Activated T-helper 9 cell treated with anti-CD3 and anti-CD28 coated beads, Interleukin-2, amount 50 U/mL, for 16 hours (primary cell): ENCODE measurements at regions not wholly inside any gene's neighbourhood (a gene's known extent, or its start where the extent isn't known, plus 50 kb on each side); places are given as distances from the start of the nearest gene placed in this dataset.
"Not testable (repeated sequence)": the region's sequence is repeated elsewhere in the genome, so short reads cannot be mapped to it uniquely, and the experiment has no call there.

Experiments used
- DNase-seq: peaks from one replicate; pipeline ENCODE4 v3.0.0-alpha.2; 2020; ENCODE audit warnings: low read depth

DNA sequence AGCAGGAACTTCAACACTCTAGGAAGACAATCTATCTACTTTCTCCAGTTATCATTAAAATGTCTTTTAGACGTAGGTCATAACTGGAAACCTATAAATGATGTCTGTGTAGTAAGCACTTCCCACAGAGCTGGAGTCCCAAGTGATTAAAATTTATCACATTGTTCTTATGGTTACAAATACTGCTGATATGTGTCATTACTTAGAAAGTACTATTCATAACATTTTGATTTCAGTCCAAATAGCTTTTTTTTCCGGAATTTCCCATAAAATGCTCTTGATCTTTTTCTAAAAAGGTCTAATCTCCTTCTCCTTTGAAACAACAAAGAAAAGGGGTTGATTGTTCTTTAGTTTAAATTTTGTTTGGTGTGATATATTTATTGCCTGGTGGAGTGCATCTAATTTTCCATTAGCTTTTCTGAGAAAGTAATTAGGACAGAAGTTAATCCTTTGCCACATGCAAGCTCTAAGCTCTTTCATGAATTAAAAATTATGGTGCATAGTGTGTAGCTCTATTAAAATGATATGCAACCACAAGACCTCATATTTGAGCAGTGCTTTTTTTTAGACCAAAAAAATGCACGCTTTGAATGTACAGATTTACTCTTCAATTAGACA, 132.7 kb upstream of the TCF21 start:
- DNase-seq, result no peak

DNA sequence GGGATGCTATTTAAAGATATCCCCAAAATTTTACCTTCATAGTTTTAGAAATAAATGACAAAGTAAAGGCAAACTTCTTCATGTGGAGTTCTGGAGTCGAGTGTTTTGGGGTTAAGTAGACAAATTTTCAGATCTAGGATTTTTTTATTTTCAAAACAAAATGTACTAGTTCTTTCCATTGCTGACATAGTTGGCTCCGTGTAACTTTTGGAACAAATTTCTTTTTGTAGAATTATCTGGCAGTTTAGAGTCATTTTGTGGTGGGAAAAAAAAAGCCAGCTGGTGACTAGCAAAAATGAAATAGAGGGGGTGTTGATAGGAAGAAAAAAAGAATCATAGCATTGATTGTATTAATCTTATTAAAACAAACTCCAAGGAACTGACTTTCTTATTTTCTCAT, 131.6 kb upstream of the TCF21 start:
- no peak for DNase-seq

DNA sequence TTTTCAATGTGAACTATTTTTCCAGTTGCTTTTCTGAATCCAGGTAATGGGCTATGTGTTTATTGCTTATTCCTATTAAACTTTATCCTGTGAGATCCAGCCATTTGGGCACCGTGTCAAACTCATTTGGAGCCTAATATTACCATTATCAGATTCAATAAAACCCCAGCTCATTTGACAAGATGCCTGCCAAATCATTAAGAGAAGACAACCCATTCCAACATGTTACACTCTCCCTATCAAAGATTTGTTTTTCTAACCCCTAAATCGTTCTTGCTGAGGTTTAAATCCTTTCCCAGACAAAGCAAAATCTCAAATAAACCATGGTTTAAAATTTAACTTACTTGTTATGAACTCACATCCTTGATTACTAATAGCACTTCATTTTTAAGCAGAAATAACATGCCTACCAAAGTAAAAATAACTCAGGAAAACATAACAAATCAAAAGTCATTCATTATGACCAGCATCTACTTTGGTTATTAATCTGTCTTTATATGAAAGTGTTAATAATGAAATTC, 130.0 kb upstream of the TCF21 start:
- DNase-seq, result no peak

DNA sequence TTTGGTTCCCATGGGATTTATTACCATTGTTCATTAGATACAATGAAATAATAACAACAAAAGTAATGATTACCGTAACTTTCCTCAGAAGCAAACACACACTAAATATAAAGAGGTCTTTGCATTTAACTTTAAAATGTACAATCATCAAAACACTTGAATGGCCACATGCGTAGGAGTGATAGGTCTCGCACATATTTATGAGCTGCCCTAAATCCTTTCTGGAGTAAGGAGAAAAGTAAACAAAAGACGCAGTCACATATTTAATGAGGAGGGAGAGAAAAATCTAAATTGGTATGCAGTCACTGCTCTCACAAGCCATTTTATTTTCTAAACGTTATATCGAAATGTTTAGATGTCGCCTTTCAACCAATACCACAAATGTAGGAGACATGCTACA, 129.4 kb upstream of the TCF21 start:
- DNase-seq, result no peak

DNA sequence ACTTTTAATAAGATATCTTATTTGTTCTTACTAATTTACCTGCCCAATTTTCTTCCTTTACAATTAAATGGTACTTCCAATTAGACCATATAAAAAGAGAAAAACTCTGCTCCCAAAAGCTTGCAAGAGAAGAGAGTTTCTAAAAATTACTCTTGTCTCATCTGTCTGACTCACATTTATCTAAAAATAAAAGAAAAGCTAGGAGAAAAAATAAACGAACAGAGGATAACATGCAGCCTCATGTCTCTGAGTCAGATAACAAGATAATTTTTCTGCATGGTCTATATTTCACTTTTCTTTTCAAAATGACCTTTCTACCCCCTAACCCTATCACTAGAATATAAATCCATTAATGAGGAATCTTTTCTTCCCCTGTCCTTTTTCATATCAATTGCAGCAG, 127.2 kb upstream of the TCF21 start:
- DNase-seq, result no peak

DNA sequence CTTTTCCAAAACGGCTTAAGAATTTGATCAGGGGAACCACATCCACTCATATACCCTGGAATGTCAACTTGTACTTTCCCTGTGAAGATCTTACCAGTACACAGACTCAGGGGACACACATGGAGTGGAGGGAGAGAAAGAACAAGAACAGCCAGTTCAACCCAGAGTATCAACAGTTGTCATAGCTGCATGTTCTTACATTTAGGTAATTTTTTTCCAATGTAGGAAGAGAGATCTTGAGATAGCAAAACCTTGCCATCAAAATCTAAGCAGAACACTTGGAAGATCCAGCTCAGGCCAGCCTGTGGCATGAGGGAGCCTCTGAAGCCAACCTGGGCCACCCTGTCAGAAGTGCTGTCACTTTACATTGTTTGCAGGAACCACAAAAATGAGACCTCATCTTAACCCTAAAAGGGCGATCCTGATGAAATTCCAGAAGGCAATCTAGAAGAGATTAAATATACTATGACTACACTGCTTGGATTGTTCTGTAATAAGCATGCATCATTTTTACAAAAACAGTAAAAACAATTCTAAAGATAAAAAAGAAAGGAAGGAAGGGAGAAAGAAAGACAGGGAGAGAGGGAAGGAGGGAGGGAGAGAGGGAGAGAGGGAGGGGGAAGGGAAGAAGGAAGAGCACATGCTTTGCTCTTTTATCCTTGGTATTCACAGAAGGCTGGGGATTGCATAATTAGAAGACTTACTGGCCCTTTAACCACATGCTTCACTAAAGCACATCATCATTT, 124.7 kb upstream of the TCF21 start:
- DNase-seq, result no peak

DNA sequence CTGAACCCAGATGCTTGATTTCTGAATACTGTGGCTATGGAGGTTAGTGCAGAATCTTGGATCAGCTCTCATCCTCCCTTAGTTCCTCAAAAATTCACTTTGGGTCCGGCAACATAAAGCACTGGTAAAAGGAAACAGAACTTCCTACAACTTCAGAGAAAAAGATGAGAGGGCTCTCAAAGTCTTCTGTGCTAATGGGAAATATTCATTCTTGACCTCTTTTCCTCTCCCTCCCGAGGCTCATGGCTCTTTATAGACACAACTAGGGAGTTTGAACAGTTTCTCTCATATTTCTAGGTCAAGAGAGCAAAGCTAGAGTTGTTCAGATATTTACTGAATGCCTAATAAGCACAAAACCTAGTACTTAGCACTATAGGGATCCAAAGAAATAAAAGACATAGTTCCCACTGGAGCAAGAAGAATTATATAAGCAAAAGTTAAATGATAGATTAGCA, 124.1 kb upstream of the TCF21 start:
- DNase-seq, result no peak

DNA sequence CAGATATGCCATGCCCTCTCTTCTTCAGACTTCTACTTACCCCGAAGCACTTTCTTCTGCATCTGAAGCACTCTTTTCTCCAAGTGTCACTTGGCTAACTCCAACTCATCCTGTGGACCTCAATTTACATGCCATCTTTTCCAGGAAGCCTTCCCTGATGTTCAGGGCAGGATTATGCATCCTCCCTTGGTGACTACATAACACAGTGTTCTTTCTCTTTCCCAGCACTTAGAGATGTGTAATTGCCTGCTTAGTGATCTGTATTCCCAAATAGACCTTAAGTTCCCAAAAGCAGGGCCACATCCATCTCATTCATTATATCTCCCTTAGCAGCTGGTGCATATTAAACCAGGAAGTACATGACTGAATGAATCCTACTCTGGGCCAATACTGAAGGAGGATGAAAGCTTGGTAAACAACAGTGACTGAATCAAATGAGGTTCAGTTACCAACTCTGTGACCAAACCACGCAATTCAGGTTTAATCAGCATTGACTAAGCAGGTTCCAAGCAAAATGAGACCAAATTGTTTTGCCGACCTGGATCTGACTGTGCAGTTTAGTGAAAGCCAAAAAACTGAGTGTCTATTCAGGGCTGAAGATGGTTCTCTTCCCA, 121.4 kb upstream of the TCF21 start:
- DNase-seq, result no peak

DNA sequence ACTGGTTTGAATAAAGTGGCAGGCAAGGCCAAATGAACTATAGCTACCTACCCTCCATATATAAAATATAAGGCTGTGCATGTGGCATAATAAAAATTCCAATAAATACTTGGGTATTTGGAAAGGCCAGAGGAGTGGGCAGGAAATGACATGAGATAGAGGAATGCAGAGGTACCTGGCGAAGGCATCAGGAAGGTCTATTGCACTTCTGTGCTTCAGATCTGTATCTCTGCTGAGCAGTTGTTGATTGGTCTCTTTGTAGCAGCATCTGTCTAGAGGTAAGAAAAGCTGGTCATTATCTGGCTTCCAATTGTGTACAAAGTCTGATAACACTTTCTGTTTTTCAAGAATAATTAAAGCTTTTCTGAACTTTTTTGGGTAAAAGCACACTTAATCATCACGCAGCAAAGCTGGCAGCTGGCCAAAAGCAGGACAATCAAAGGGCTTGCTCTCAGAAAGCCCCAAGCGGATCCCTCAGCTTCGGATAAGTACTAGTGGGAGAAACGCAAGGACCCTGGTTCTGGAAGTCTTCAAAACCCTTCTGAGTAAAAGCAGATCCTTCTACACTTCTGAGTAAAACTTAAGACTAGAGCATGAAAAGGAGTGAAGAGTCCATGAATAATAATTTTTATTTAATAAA, 120.1 kb upstream of the TCF21 start:
- no peak for DNase-seq

DNA sequence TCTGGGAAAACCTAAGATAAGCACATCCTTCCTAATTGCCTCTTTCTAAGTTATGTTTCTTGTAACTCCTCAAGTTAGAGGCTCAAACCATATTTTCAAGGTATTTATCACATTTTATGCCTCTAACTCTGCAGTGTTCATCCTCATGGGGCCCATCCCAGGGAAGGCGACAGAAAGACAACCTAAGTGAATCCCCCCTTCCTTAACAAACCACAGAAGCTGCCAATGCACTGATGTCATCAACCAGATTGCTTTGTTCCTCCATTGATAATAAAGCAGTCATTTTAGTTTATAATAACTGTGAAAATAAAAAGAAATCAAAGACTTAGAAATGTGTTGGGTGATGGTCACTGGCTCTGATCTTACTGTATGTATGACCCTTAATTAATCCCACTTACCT, 119.5 kb upstream of the TCF21 start:
- no peak for DNase-seq

DNA sequence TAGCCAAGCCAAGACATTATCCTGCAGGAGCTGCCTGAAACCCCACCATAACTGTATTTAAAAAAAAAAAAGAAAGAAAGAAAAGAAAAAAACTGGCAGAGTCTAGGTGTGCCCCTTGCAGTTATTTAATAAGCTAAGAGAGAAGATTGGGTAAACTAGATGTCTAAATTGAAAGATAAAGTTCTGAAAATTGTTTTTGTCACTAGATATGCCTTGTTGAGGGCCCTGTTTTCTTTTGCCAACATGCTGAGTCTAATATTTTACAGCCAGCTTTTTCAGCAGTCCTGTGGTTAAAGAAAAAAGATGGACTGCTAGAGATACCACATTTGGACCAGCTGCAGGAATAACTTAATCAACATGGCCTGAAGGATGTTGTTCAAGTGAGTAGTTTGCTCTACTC, 116.3 kb upstream of the TCF21 start:
- no peak for DNase-seq

DNA sequence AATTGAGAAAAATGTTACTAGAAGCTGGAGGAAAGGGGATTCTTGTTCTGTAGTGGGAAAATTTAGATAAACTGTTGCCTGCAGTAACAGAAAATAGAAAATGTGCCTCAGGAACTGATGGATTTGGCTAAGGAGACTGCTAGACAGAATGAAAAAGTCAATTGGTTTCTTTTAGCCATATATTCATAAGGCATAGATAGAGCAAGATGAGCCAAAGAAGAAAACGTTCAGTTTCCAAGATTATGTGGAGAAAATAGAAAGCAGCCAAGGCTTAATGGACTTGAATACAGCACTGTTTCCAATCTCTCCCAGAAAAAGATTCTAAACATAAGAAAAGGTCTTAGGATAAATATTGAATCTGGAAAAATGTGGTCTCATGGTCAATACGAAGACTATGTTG, 115.1 kb upstream of the TCF21 start:
- no peak for DNase-seq

DNA sequence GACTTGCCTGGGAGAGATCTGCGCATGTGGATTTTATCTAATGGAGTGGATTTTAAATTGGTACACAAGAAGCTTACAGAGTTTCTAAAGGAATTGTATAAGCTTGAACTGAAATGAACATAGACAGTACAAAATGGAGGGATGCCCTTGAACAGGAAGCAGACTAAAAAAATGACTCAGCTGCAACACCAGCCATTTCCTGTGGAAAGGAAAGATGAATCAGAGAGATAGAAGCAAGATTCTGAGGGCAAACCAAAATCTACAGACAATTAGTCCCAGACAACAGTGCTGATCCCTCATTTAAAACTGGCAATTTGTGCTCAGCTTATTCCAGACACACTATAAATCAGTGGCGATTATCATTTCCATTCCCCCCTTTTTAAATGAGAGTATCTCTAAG, 114.6 kb upstream of the TCF21 start:
- no peak for DNase-seq

DNA sequence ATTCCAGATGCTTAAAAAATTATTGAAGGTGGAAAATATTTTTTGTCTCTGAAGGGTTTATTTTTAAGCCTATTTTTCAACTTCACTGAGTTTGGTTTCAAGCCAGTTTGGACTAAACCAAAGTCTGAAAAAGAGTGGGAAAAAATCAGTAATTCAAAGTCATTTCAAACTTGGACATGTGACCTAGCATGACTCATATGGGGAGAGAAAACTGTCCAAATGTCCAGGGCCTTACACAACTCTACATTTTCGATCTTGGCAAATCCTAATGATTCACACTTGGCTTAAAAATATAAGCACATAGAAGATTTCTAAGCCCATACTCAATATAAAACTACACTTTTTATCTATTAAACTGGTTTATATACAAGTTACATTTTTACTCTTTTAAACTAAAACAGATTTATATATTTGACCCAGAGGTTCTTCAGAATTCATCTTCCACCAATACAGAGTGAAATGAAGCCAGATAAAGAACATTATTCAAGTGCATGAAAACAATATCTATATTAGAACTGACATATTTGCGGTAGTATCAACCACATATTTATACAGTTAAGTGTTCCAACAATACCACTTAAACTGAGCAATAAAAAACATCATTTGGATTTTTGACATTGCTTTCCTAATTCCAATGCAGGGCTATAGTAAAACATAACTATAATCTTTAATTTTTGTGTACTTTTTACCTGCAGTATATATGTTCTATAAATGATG, 110.3 kb upstream of the TCF21 start:
- no peak for DNase-seq

DNA sequence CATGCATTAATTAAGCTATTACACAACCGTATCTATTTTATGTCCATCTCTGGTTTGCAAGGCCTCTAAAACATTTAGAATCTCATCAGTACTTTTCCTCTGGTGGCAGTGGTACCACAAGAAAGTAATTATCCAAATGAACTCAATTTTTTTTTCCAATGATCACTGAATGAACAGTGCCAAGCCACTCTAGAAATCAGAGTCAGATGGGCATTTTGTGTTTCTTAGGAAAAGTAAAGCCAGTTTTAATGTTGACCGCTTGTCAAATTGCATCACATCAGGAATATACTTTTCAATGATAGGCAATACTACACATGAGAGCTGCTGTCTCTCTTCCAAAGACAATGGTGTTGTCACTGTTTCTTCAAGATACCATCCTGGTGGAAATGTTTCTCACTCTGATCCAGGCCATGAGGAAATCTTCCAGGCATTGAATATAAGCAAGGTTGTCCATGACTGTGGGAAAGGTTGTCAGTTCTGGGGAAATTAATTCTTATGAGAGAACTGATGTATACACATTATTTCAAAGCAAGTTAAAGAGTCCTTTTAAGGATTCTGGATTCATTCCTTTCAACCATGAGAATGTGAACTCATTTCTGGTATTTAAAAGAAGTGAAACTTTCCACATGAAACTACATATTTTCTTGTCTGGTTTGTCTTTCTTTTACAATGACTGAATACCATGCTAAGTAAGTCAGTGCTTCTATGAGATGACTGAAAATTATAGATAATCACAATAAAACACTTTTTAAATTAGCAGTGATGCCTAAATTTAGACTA, 108.8 kb upstream of the TCF21 start:
- no peak for DNase-seq

DNA sequence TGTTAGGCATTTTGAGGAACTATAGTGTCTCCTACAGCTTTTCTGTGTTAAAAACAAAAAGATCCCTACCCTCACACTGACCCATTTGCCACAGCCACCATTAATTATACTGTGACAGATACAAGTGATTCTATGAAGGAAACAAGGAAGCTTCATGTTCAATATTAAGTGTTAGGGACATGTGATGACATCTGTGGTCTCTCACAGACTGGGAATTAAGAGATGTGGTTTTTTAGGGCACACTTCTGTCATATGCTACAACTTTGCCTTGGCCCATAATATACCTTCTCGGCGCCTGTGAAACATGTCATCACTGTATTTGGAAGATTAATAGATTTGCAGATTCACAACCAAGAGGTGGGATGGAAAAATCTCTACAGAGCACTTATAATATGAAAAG, 102.9 kb upstream of the TCF21 start:
- DNase-seq, result no peak

DNA sequence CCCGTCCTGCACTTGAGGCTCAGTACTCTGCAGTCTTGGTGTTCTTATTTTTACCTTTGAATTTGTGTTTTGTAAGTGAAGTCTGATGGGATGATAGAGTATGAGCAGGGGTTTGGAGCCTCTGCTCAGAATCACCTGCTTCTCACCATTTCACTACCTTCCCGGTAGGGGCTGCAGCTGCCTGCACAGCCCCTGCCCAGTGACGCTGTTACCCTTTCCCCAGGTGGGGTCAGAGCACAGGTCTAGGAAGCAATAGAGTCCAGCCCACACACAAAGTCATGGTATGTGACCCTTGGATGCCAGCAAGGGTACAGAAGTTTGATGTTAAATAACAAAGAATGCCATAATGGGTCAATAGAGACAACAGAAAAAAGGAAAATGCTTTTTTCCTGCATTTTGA, 101.8 kb upstream of the TCF21 start:
- DNase-seq, result no peak

DNA sequence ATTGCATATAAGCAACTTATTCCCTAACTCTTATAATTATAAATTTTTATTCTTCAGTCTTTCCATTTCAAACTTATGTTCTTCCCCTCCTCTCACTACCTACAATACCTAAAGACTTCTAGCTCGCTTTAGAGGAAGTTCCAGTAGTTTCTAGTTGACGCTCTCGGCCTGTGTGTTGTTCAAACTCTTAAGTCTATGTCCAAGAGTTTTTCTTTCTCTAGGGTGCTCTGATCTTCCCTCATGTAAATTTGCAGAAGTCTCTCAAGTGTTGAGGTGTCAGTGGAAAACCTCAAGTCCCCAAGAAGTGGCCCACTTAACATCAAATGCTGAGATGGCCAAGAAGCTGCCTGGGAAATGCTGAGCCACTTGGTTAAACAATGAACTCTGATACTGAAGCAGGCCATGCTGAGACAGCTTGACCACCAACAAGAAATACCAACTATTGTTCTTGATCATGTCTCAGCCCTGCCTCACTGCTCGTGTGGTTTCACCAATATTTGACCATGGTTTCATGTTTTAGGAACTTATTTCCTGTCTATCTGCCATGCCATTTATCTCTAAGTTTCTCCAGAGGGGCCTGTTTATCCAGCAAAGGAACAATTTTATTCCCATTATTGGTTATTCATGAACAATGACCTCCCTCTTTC, 100.9 kb upstream of the TCF21 start:
- no peak for DNase-seq

DNA sequence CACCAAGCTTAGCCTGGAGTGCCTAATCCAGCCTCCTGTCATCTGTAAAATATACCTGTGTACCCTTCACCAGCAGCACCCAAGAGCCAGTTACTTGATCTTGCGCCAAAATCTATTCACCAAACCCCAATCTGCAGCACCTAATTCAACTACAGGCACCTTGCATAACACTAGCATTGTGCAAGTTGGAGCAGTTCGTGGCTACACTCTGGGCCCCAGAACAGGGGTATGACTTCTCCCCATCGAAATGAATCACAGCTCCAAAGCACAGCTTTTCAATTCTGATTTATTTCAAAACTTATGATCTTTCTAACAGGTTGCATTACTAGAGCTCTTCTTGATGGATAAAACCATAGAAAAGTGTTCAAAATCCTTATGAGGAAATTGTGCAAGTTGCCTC, 100.4 kb upstream of the TCF21 start:
- DNase-seq, result no peak

DNA sequence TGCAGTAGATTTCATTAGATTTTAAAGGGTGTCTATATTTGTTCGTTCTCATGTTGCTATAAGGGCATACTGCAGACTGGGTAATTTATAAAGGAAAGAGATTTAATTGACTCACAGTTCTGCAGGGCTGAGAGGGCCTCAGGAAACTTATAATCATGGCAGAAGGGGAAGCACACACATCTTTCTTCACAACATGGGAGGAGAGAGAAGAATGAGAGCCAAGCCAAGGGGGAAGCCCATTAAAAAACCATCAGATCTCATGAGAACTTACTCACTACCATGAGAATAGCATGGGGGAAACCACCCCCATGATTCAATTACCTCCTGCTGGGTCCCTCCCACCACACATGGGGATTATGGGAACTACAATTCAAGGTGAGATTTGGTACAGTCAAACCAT, 99.5 kb upstream of the TCF21 start:
- DNase-seq, result not testable (repeated sequence)

DNA sequence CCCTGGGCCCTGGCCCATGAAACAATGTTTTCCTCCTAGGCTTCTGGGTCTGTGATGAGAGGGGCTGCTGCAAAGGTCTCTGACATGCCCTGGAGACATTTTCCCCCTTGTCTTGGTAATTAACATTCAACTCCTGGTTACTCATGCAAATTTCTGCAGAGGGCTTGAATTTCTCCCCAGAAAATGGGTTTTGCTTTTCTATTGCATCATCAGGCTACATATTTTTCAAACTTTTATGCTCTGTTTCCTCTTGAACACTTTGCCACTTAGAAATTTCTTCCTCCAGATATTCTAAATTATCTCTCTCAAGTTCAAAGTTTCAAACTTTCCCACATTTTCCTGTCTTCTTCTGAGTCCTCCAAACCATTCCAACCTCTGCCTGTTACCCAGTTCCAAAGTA, 98.2 kb upstream of the TCF21 start:
- DNase-seq, result not testable (repeated sequence)
